ENCODE measurements at regions not wholly inside any gene's neighbourhood (a gene's known extent, or its start where the extent isn't known, plus 50 kb on each side); places are given as distances from the start of the nearest gene placed in this dataset.
"Not testable (repeated sequence)": the region's sequence is repeated elsewhere in the genome, so short reads cannot be mapped to it uniquely, and the experiment has no call there.

- no peak for DNase-seq (ENCODE audit: low read depth in 3 of 3)
Observed at GRCh38 chr7:34332006-34332405, 326.0 kb upstream of the NPSR1 start.

DNA sequence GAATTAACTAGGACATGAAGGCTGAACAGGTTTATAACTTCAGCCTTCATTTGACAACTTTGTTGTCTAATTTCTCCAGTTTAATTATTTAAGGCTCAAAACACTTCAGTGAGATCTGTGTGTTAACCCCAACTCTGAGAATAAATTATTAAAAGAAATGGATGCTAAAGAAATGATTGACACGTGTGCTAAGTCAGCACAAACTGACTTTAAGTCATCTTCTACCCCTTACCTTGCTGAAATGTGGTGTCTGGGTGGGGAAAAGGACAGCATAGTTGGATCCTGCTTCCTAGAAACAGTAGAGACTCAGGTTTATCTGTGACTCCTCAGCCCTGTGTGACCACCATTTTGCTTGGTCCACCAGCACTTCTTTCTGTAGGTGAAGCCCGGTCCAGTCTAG, 324.8 kb upstream of the NPSR1 start:
- no peak for DNase-seq (ENCODE audit: low read depth in 3 of 3)

DNA sequence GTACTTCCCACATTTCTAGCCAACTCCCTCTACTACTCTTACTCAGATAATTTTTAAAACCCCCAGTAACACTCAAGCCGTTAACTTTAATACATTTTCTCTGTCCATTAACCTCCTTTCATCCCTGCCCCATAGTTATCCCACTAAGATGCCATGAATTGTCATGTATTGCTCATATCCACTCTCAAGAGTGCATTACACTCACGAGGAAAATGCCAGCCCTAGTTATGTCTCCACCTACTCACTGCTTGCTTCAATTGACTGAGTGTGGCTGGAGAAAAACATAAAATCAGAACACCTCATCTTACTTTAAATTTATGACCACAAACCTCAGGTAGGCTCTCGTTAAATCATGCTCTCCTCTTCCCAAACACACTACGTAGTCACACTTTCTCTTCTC, 324.1 kb upstream of the NPSR1 start:
- no peak for DNase-seq (ENCODE audit: low read depth in 3 of 3)

GRCh38 chr7:34337163-34337562, 320.9 kb upstream of the NPSR1 start:
- no peak for DNase-seq (ENCODE audit: low read depth in 3 of 3)

- DNase-seq (ENCODE audit: low read depth in 3 of 3) = no peak
Observed at GRCh38 chr7:34338961-34339526, 319.0 kb upstream of the NPSR1 start.

- no peak for DNase-seq (ENCODE audit: low read depth in 3 of 3)
Observed at GRCh38 chr7:34341326-34341725, 316.7 kb upstream of the NPSR1 start.

DNA sequence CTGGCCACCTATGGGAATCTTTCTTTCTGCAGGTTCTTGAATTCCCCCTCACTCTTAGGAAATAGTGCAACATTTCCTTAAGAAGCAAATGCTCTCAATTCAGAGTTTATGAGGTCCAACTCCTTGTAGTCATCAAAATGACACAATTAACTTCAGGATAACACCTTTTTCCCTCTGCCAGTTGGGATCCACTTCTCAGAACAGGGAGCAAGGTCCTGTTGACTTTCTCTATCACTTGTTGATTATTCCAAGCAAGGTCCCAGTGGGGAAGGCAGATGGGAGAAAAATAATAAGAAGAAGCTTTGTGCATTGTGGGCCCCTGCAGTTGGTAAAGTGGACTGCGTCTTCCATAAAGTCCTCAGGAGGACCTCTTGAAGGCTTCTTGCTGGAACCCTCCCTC, 315.6 kb upstream of the NPSR1 start:
- DNase-seq (ENCODE audit: low read depth in 3 of 3) = no peak

DNA sequence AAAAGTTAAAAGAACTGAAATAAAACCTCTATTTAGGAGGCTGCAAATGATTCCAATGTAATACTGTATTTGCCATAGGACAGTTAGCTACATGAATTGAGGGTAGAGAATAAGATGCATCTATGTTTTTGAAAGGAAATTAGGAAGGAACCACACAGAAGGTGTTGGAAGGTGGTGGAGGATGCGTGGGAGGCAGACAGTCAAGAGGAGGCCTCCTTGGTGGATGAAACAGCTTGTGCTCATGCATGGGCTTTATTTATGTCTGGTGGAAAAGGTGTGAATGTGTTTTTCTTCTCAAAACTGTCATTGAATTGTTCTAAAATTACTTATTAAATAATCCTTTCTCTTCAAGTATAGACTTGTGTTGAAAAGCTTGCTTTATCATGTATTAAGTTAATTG, 314.4 kb upstream of the NPSR1 start:
- DNase-seq (ENCODE audit: low read depth in 3 of 3) = no peak

DNA sequence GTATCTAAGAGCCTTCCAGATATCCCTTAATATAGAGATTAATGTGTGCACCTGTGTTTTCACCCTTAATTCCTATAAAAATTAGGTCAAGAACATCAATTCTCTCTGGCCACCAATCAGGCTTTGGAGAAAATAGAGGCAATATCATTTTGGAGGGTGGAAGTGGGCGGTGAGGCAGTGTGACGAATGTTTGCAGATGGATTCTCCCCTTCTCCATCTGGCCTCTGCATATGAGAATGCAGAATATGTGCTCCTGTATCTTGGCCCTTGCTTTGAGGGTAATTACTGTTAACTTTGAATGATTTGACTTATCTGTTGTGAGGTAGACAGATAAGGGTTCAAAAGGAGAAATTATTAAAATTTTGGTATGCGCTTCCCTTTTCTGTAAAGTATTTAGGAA, 304.0 kb upstream of the NPSR1 start:
- DNase-seq (ENCODE audit: low read depth in 3 of 3) = no peak

- DNase-seq (ENCODE audit: low read depth in 3 of 3) = no peak
Observed at GRCh38 chr7:34354899-34355298, 303.1 kb upstream of the NPSR1 start.

- DNase-seq (ENCODE audit: low read depth in 3 of 3) = no peak
Observed at GRCh38 chr7:34357068-34357467, 300.9 kb upstream of the NPSR1 start.

DNA sequence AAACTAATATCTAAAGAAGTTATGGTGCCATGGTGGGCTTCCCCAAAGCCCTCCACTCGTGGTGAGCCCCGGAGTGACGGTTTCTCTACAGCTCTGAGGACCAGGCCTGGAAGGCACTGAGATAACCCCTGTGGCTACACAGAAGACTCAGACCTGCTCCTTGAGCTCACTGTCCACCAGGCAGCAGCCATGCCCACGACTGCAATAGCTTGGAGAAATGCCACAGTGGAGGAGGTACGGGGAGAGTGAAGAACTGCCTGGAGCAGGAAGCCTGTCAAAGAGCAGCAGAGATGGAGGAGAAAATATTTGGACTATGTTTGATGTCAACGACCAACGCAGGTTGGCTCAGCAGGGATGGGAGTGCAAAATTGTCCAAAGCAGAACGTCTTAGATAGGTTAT, 300.1 kb upstream of the NPSR1 start:
- DNase-seq (ENCODE audit: low read depth in 3 of 3) = no peak

GRCh38 chr7:34358578-34358977, 299.4 kb upstream of the NPSR1 start:
- DNase-seq (ENCODE audit: low read depth in 3 of 3) = not testable (repeated sequence)

GRCh38 chr7:34361663-34362250, 296.3 kb upstream of the NPSR1 start:
- no peak for DNase-seq (ENCODE audit: low read depth in 3 of 3)

- DNase-seq (ENCODE audit: low read depth in 3 of 3) = no peak
Observed at GRCh38 chr7:34362621-34363020, 295.4 kb upstream of the NPSR1 start.

DNA sequence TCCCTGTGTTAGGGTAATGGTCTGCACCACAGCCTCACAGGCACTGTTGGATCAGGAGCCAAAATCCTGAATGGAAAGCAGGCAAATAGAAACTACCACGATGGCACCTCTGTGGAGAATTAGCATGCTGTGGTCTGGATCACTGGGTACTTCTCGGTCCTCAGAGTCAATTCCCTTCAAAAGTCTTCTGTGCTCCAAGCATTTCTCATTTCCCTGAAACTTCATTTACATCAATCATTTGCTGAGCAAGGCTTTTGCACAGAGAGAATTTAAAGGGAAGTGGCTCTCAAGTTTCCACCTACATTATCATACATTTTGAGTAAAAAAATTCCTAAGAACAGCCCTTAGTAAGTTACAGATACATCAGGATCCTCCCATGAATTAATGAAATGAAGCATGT, 293.9 kb upstream of the NPSR1 start:
- DNase-seq (ENCODE audit: low read depth in 3 of 3) = no peak

GRCh38 chr7:34365011-34365410, 293.0 kb upstream of the NPSR1 start:
- DNase-seq (ENCODE audit: low read depth in 3 of 3) = no peak

GRCh38 chr7:34365611-34366010, 292.4 kb upstream of the NPSR1 start:
- DNase-seq (ENCODE audit: low read depth in 3 of 3) = no peak

GRCh38 chr7:34371922-34372321, 286.1 kb upstream of the NPSR1 start:
- no peak for DNase-seq (ENCODE audit: low read depth in 3 of 3)

GRCh38 chr7:34373940-34374339, 284.1 kb upstream of the NPSR1 start:
- DNase-seq (ENCODE audit: low read depth in 3 of 3) = no peak

- no peak for DNase-seq (ENCODE audit: low read depth in 3 of 3)
Observed at GRCh38 chr7:34382166-34382893, 275.7 kb upstream of the NPSR1 start.

GRCh38 chr7:34385384-34385783, 272.6 kb upstream of the NPSR1 start:
- no peak for DNase-seq (ENCODE audit: low read depth in 3 of 3)

DNA sequence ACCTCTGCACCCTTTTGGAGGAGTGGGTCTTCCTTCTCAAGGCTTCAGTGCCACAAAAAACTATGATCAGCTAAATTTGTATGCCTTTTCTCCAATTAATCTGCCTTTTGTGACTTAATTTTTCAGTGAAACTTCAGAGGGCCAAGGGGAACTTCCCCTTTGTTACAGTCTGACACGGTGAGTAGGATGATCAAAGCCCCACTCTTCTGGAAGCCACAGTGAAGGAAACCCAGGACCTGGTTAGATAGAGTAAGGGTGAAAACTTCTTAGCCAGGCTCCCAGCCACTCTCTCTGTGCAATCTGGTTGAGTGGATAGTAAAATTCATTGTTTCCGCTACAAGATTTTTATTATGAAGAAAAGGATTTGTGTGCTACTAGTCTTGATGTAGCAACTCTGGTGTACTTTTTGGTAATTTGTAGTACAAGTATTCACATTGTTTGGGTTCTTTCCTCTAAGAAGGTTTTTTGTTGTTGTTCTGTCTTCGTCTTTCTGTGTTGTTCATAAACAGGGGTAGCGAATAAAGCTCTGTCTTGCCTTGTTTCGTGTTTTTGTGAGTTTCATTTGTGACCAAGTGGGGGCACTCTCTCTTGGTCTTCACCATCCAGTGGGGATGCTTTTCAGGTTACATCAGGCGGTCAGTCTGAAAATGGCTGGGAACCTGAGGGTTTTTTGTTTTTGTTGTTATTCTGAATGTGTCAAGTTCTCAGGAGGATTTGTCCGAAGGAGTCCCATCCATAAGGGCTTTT, 268.5 kb upstream of the NPSR1 start:
- DNase-seq (ENCODE audit: low read depth in 3 of 3) = no peak

Data from stimulated activated CD4-positive, alpha-beta T cell treated with anti-CD3 and anti-CD28 coated beads, TNF-alpha, amount 100 ng/mL, for 24 hours (primary cell).